HEK293 (cell line): ENCODE measurements at regions not wholly inside any gene's neighbourhood (a gene's known extent, or its start where the extent isn't known, plus 50 kb on each side); places are given as distances from the start of the nearest gene placed in this dataset.

ENCODE experiments used
- CTCF ChIA-PET: fragments of 350-600 bp; formaldehyde crosslinking; extraction: SDS; loops from one replicate; lab custom pipeline; 2021; ENCODE audit warnings: antibody characterized with exemption; lab: Yijun Ruan, JAX
- POLR2A ChIA-PET: fragments of 300-600 bp; formaldehyde crosslinking; extraction: SDS; loops from one replicate; lab custom pipeline; 2020; ENCODE audit warnings: antibody characterized with exemption, inconsistent platforms; lab: Yijun Ruan, JAX
- H3K27ac ChIP-seq: fragments of 200-500 bp; sonication (Bioruptor generic); 2 replicates; pipeline ENCODE4 v1.5.1; 2014; ENCODE audit warnings: low read depth, low read length, control low read depth, inconsistent platforms; ENCODE audit errors: extremely low read depth
- H3K36me3 ChIP-seq, 2 experiments: fragments of 200-500 bp in 1 of 2; sonication (Bioruptor generic) in 1 of 2; 1 replicate in 1 of 2; 2 replicates in 1 of 2; pipeline ENCODE4 v1.5.1; 2014 to 2017; ENCODE audit warnings: inconsistent platforms in 2 of 2, low read length in 2 of 2; ENCODE audit not compliant: control insufficient read depth in 2 of 2, insufficient read depth in 1 of 2
- H3K4me1 ChIP-seq: fragments of 200-500 bp; sonication (Bioruptor generic); 2 replicates; pipeline ENCODE4 v1.5.1; 2014; ENCODE audit warnings: mild to moderate bottlenecking, low read length, inconsistent platforms; ENCODE audit not compliant: control insufficient read depth, insufficient read depth
- H3K4me3 ChIP-seq: 2 replicates; pipeline ENCODE4 v1.5.1; 2011; ENCODE audit warnings: low read depth, mild to moderate bottlenecking, control low read depth, low read length, moderate library complexity
- H3K9me3 ChIP-seq: fragments of 200-500 bp; sonication (Bioruptor generic); 2 replicates; pipeline ENCODE4 v1.5.1; 2014; ENCODE audit warnings: low read depth, low read length, inconsistent platforms; ENCODE audit not compliant: control insufficient read depth, insufficient read depth
- BCL11A ChIP-seq: fragments of 450-650 bp; formaldehyde crosslinking; IDR thresholded peaks from 2 replicates; pipeline ENCODE4 v1.5.1; 2016; ENCODE audit warnings: low read depth, missing biosample characterization, missing genetic modification characterization
- HOXA7 ChIP-seq: sonication (generic); formaldehyde crosslinking; IDR thresholded peaks from 2 replicates; pipeline ENCODE4 v1.8.1; 2022; ENCODE audit warnings: missing genetic modification reagents, borderline replicate concordance
- KLF17 ChIP-seq: fragments of 450-650 bp; formaldehyde crosslinking; IDR thresholded peaks from 2 replicates; pipeline ENCODE4 v1.5.1; 2016; ENCODE audit warnings: missing biosample characterization, missing genetic modification characterization
- MZF1 ChIP-seq: fragments of 450-650 bp; formaldehyde crosslinking; IDR thresholded peaks from 2 replicates; pipeline ENCODE4 v1.5.1; 2017; ENCODE audit warnings: missing biosample characterization, missing genetic modification characterization, borderline replicate concordance
- SETDB1 ChIP-seq: IDR thresholded peaks from one replicate; pipeline ENCODE4 v1.6.1; 2017; ENCODE audit warnings: mild to moderate bottlenecking, low read length, moderate library complexity, mixed read lengths; ENCODE audit not compliant: insufficient read length
- SP2 ChIP-seq: fragments of 450-650 bp; formaldehyde crosslinking; IDR thresholded peaks from 2 replicates; pipeline ENCODE4 v1.5.1; 2016; ENCODE audit warnings: missing biosample characterization, missing genetic modification characterization
- ZBTB11 ChIP-seq: fragments of 450-650 bp; formaldehyde crosslinking; conservative IDR thresholded peaks from 2 replicates; pipeline ENCODE4 v1.5.1; 2016; ENCODE audit warnings: low read depth, missing biosample characterization, missing genetic modification characterization
- ZFP41 ChIP-seq: fragments of 450-650 bp; formaldehyde crosslinking; IDR thresholded peaks from 2 replicates; pipeline ENCODE4 v1.5.1; 2016; ENCODE audit warnings: missing biosample characterization, missing genetic modification characterization, borderline replicate concordance
- ZNF121 ChIP-seq: fragments of 450-650 bp; formaldehyde crosslinking; IDR thresholded peaks from 2 replicates; pipeline ENCODE4 v1.5.1; 2016; ENCODE audit warnings: missing biosample characterization, missing genetic modification characterization
- ZNF202 ChIP-seq: fragments of 450-650 bp; formaldehyde crosslinking; IDR thresholded peaks from 2 replicates; pipeline ENCODE4 v1.5.1; 2016; ENCODE audit warnings: missing biosample characterization, missing genetic modification characterization, borderline replicate concordance
- ZNF221 ChIP-seq: fragments of 450-650 bp; formaldehyde crosslinking; IDR thresholded peaks from 2 replicates; pipeline ENCODE4 v1.5.1; 2017; ENCODE audit warnings: missing biosample characterization, missing genetic modification characterization, borderline replicate concordance
- ZNF248 ChIP-seq: fragments of 450-650 bp; formaldehyde crosslinking; IDR thresholded peaks from 2 replicates; pipeline ENCODE4 v1.5.1; 2017; ENCODE audit warnings: missing biosample characterization, missing genetic modification characterization
- ZNF280C ChIP-seq: fragments of 450-650 bp; formaldehyde crosslinking; IDR thresholded peaks from 2 replicates; pipeline ENCODE4 v1.5.1; 2016; ENCODE audit warnings: missing biosample characterization, missing genetic modification characterization
- ZNF335 ChIP-seq: fragments of 450-650 bp; formaldehyde crosslinking; conservative IDR thresholded peaks from 2 replicates; pipeline ENCODE4 v1.5.1; 2016; ENCODE audit warnings: missing biosample characterization, missing genetic modification characterization
- ZNF580 ChIP-seq: fragments of 450-650 bp; formaldehyde crosslinking; IDR thresholded peaks from 2 replicates; pipeline ENCODE4 v1.5.1; 2016; ENCODE audit warnings: missing biosample characterization, missing genetic modification characterization
- ZNF747 ChIP-seq: fragments of 450-650 bp; formaldehyde crosslinking; IDR thresholded peaks from 2 replicates; pipeline ENCODE4 v1.5.1; 2016; ENCODE audit warnings: missing biosample characterization, missing genetic modification characterization
- ZNF776 ChIP-seq: fragments of 450-650 bp; formaldehyde crosslinking; IDR thresholded peaks from 2 replicates; pipeline ENCODE4 v1.5.0; 2017; ENCODE audit warnings: missing biosample characterization, missing genetic modification characterization, borderline replicate concordance
- TF ChIP-seq, protein P1 (sequence below): fragments of 450-650 bp; formaldehyde crosslinking; IDR thresholded peaks from 2 replicates; pipeline ENCODE4 v1.5.1; 2016; ENCODE audit warnings: missing biosample characterization, missing genetic modification characterization
- TF ChIP-seq, protein P2 (sequence below): fragments of 450-650 bp; formaldehyde crosslinking; IDR thresholded peaks from 2 replicates; pipeline ENCODE4 v1.5.1; 2016; ENCODE audit warnings: missing biosample characterization, missing genetic modification characterization, borderline replicate concordance

DNA sequence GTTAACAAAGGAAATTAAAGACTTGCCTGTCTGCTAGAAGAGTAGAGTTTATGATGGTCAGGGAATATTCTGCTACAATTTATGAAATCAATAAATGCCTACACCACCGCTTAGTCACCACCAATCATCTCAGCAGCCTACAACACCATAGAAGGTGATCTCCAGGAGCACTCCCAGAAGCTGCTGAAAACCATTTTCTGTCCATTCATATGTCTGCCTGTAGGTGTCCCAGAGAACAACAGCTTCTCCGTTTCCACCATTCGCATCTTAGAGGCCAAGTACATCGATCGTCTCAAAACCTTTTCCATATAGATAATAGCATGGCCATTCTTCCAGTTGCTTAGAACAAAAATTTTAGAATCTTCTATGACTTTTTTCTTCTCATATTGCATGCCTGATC is 303.4 kb downstream of the KCNC2 start:
- H3K27ac ChIP-seq, result no peak overlapping the region
- H3K9me3 ChIP-seq, result no peaks in the 10 kb centered on the region
- H3K36me3 ChIP-seq, result no peaks in the 10 kb centered on the region
- CTCF ChIA-PET, result interaction anchor here (0.8 kb wide), 1 partner anchor 79 kb away, joined by 3 read pairs; no protein-coding TSS in a partner anchor
- no peaks in the 10 kb centered on the region for H3K4me1 ChIP-seq
- no peak for TF ChIP-seq ZNF580 (tag by site-specific recombination)
- TF ChIP-seq MZF1 (tag by site-specific recombination), result no peak
- no peak for TF ChIP-seq ZNF221
- TF ChIP-seq, protein P1, sequence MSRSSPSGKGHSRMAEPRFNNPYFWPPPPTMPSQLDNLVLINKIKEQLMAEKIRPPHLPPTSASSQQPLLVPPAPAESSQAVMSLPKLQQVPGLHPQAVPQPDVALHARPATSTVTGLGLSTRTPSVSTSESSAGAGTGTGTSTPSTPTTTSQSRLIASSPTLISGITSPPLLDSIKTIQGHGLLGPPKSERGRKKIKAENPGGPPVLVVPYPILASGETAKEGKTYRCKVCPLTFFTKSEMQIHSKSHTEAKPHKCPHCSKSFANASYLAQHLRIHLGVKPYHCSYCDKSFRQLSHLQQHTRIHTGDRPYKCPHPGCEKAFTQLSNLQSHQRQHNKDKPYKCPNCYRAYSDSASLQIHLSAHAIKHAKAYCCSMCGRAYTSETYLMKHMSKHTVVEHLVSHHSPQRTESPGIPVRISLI (tag by site-specific recombination), result no peak
- no peak for TF ChIP-seq ZBTB11 (tag by site-specific recombination)
- no peak for TF ChIP-seq BCL11A (tag by site-specific recombination)
- TF ChIP-seq ZFP41 (tag by site-specific recombination), result no peak
- TF ChIP-seq ZNF776 (tag by site-specific recombination), result no peak
- TF ChIP-seq KLF17 (tag by site-specific recombination), result no peak
- TF ChIP-seq SETDB1, result no peak
- TF ChIP-seq ZNF747, result no peak
- no peak for TF ChIP-seq ZNF248 (tag by site-specific recombination)
- TF ChIP-seq ZNF335 (tag by site-specific recombination), result no peak
- no peak for TF ChIP-seq HOXA7 (CRISPR knock-in tag)
- no peak for TF ChIP-seq ZNF121 (tag by site-specific recombination)
- TF ChIP-seq, protein P2, sequence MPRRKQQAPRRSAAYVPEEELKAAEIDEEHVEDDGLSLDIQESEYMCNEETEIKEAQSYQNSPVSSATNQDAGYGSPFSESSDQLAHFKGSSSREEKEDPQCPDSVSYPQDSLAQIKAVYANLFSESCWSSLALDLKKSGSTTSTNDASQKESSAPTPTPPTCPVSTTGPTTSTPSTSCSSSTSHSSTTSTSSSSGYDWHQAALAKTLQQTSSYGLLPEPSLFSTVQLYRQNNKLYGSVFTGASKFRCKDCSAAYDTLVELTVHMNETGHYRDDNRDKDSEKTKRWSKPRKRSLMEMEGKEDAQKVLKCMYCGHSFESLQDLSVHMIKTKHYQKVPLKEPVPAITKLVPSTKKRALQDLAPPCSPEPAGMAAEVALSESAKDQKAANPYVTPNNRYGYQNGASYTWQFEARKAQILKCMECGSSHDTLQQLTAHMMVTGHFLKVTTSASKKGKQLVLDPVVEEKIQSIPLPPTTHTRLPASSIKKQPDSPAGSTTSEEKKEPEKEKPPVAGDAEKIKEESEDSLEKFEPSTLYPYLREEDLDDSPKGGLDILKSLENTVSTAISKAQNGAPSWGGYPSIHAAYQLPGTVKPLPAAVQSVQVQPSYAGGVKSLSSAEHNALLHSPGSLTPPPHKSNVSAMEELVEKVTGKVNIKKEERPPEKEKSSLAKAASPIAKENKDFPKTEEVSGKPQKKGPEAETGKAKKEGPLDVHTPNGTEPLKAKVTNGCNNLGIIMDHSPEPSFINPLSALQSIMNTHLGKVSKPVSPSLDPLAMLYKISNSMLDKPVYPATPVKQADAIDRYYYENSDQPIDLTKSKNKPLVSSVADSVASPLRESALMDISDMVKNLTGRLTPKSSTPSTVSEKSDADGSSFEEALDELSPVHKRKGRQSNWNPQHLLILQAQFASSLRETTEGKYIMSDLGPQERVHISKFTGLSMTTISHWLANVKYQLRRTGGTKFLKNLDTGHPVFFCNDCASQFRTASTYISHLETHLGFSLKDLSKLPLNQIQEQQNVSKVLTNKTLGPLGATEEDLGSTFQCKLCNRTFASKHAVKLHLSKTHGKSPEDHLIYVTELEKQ (tag by site-specific recombination), result no peak
- H3K4me3 ChIP-seq, result no peak overlapping the region
- POLR2A ChIA-PET, result no interaction called here

GRCh38 chr12:74910831-74911230 is 298.8 kb downstream of the KCNC2 start:
- H3K36me3 ChIP-seq, result no peaks in the 10 kb centered on the region
- POLR2A ChIA-PET, result no interaction called here
- CTCF ChIA-PET, result interaction anchor here (1.2 kb wide), 1 partner anchor 14 kb away, joined by 6 read pairs; no protein-coding TSS in a partner anchor
- no peaks in the 10 kb centered on the region for H3K4me1 ChIP-seq
- no peak overlapping the region for H3K4me3 ChIP-seq
- H3K9me3 ChIP-seq, result no peaks in the 10 kb centered on the region
- no peak overlapping the region for H3K27ac ChIP-seq
- no peak for TF ChIP-seq ZNF280C (tag by site-specific recombination)
- TF ChIP-seq ZNF202, result 0 out of 2 replicates have a peak, but pooled peaks have one; percentile 15
- TF ChIP-seq ZBTB11 (tag by site-specific recombination), result peak; percentile 60
- no peak for TF ChIP-seq SP2
